GM13976 (cell line): ENCODE measurements at regions not wholly inside any gene's neighbourhood (a gene's known extent, or its start where the extent isn't known, plus 50 kb on each side); places are given as distances from the start of the nearest gene placed in this dataset.

Experiments used
- DNase-seq: peaks from one replicate; pipeline ENCODE4 v3.0.0; 2012; ENCODE audit warnings: low spot score
- in situ Hi-C: fragments of 300-500 bp; cut with MboI; formaldehyde crosslinking; loops from one replicate; pipeline ENCODE4 v1.12.0; 2022; ENCODE audit warnings: low sequenced_read_pairs, mixed read lengths, inconsistent platforms; ENCODE audit not compliant: unreplicated experiment
- TF ChIP-seq, protein P1 (sequence below): IDR thresholded peaks from 2 replicates; pipeline ENCODE4 v1.5.1; 2012; ENCODE audit warnings: borderline replicate concordance, mild to moderate bottlenecking; ENCODE audit not compliant: insufficient read depth; ENCODE audit errors: extremely low read depth, missing control alignments, control extremely low read depth

DNA sequence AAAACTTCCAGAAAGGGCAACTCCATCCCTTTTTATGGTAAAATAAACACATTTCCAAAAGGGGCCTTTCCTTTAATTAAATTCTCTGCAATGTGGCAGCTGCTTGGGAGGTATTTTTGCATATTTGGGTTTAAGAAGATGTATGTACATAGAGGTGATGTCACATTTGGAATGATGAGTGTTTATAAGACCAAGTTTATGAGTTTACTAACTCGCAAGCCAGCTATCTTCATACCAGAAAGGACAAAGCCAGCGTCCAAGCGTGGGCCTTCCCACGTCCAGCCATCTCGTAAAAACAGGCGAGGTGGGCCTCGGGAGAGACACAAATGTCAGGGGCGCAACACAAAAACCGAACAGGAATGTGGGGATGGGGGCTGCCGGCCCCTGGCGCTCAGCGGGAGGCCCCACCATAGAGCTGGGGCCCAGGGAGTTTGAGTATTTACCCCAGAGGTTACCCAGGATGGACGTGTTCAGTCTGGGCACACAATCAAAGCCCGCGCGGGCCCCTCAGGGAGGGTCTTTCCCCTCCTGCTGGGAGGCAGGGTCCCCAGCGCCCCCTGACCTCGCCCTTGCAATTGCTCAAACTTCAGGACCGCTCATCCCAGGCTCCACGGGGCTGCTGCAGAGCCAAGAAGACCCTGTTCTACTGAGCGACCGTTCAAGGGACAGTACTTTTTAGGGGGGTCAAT lies 137.3 kb downstream of the TWIST2 start:
- in situ Hi-C loops: no loop called here
- TF ChIP-seq, protein P1, sequence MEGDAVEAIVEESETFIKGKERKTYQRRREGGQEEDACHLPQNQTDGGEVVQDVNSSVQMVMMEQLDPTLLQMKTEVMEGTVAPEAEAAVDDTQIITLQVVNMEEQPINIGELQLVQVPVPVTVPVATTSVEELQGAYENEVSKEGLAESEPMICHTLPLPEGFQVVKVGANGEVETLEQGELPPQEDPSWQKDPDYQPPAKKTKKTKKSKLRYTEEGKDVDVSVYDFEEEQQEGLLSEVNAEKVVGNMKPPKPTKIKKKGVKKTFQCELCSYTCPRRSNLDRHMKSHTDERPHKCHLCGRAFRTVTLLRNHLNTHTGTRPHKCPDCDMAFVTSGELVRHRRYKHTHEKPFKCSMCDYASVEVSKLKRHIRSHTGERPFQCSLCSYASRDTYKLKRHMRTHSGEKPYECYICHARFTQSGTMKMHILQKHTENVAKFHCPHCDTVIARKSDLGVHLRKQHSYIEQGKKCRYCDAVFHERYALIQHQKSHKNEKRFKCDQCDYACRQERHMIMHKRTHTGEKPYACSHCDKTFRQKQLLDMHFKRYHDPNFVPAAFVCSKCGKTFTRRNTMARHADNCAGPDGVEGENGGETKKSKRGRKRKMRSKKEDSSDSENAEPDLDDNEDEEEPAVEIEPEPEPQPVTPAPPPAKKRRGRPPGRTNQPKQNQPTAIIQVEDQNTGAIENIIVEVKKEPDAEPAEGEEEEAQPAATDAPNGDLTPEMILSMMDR: no peak
- DNase-seq: no peak

DNA sequence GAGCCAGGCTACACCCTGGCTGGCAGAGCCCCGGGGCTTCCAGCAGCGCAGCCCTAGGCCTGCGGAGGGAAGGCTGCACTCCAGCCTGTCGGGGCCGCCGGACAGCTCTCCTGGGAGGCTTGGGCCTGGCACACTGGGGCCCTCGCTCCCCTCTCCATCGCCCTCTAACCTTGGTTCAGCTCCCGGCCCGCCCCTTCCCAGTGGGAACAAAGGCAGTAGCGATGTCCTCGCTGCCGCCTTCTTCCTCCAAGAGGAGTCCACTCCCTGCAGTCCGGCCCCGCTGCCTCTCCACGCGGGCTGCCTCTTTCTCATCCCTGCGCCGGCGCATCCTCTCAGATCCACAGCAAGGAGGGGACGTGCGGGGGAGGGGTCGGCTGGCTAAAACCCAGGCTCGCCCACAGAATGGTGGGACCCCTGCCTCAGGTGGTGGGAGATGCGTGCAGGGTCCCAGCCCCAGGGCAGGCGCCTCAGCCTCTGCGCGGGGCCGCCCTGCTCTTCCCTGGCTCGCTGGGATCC lies 138.1 kb downstream of the TWIST2 start:
- TF ChIP-seq, protein P1: no peak
- DNase-seq: no peak
- in situ Hi-C loops: no loop called here

DNA sequence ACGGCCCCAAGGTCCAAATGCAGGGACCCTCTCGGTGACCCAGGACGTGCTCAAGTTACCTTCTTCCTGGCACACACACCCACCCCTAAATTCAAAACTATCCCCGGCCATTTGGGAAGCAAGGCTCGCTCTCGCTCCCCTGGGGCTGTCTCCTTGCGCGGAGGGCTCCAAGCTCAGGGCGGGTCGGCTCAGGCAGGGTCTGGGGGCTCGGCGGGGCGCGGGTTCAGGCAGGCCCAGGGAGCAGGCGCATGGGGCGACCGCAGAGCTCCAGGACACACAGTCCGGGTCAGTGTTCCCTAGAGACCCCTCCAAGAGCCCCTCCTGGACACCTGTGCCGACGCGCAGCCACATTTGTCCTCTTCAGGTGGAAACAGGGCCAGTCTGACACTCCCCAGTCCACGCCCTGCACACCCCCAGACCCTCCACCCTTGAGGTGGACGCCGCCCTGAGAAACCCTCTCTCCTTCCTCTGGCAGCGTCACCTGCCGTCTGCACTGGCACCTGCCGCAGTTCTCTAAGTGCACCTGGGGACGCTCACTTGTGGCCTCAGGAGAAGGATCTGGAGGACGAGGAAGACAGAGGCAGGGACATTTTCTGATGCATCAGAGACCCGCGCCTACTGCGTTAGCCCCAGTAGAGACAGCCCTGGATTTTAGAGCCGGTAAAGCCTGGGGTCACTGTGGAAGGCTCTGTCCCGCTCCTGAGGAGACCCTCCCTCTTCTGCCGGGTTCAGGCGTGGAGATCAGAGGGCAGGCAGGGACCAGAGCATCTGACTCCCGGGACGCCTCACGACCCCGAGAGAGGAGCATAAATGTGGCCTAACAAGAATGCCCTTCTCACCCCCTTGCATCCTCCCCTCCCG lies 138.8 kb downstream of the TWIST2 start:
- DNase-seq: no peak
- in situ Hi-C loops: no loop called here
- TF ChIP-seq, protein P1: no peak

DNA sequence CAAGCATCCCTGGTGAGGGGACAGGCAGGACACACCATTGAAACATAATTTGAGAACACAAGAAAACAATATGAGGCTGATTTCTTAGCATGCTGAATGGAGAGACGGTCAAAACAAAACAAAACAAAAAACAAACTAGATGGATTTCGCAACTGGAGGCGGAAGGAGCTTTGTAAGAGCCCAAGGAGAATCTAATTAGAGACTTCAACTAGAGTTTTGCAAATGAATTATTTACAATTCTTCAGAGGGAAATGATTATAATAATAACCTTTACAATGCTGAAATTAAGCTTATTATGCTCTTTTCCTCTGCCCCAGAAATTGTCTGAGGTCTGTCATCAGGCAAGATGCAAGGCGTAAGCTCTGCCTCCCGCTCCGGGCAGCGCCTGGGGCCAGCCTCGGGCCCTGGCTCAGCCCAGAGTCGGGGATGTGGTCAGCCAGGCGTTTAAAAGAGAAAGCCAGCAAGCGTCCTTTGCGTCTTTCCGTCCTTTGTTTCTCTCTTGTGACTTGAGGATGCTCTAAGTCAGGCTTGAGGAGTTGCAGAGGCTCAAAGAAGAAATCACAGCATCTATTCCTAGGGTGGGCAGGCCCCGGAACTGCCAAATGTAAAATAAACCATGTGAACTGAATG lies 139.6 kb downstream of the TWIST2 start:
- in situ Hi-C loops: no loop called here
- TF ChIP-seq, protein P1: no peak
- no peak for DNase-seq

DNA sequence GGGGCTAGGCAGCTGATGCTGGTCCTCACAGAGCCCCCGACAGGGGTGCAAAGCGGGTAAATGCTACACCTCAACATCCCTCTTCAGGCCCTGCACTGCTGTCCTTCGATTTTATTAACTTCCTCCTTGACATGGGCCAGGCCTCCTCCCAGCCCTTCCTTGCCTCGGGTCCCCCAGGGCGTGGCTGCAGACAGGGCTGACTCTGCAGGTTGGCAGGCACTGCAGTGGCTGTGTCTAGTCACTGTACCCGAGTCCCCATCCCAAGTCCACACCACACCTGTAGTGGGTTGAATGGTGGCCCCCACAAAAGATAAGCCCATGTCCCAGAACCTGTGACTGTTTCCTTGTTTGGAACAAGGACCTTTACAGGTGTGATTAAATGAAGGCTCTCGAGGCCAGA lies 140.2 kb downstream of the TWIST2 start:
- in situ Hi-C loops: no loop called here
- no peak for DNase-seq
- TF ChIP-seq, protein P1: no peak

DNA sequence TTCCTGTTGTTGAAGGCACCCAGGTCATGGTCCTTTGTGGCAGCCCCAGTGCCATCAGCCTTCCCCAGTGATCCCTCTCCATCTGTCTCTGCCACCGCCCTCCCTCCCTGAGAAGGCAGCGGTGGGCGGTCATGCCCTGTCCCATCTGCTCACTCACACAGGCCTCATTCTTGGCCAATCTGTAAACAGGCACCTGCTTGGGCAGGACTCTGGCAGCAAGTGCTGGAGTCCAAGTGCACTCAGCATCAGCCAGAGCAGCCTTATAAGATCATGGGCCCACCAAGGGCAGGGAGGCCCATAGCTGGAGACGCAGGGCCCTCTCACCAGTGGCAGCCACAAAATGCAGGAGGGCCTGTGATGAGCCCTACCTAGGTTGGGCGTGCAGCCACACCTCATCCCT lies 140.9 kb downstream of the TWIST2 start:
- TF ChIP-seq, protein P1: no peak
- no peak for DNase-seq
- in situ Hi-C loops: no loop called here
